Islet of Langerhans (tissue), 1 donor: ENCODE measurements at regions not wholly inside any gene's neighbourhood (a gene's known extent, or its start where the extent isn't known, plus 50 kb on each side); places are given as distances from the start of the nearest gene placed in this dataset.
"Not testable (repeated sequence)": the region's sequence is repeated elsewhere in the genome, so short reads cannot be mapped to it uniquely, and the experiment has no call there.

Experiments
- FAIRE-seq: peaks from one replicate; lab custom pipeline; 2011; peaks lifted over from hg19 to GRCh38; lab: Jason Lieb, UNC

GRCh38 chr12:131527736-131528135, 183.2 kb upstream of the SFSWAP start:
- FAIRE-seq, result no peak

GRCh38 chr12:131528144-131528543, 182.7 kb upstream of the SFSWAP start:
- no peak for FAIRE-seq

- FAIRE-seq, result no peak
Measured at GRCh38 chr12:131528667-131529066, 182.2 kb upstream of the SFSWAP start.

GRCh38 chr12:131529196-131530040, 181.5 kb upstream of the SFSWAP start:
- no peak for FAIRE-seq

DNA sequence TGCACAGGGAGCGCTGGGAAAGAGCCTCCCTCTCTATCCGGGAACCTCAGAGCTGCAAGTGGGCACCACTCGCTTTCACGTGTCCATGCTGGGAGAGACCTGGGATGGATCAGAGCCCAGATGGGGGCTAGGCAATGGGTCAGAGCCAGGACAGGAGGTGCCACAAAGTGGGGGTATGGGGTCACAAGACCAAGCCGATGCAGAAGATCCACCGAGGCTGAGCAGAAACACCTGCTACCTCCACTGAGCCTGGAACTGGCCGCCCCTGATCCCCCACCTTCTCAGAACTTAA, 180.9 kb upstream of the SFSWAP start:
- FAIRE-seq, result no peak

GRCh38 chr12:131530422-131530821, 180.5 kb upstream of the SFSWAP start:
- no peak for FAIRE-seq

GRCh38 chr12:131533139-131533538, 177.8 kb upstream of the SFSWAP start:
- no peak for FAIRE-seq

- no peak for FAIRE-seq
Measured at GRCh38 chr12:131535779-131536178, 175.1 kb upstream of the SFSWAP start.

- FAIRE-seq, result no peak
Measured at GRCh38 chr12:131536337-131536736, 174.6 kb upstream of the SFSWAP start.

DNA sequence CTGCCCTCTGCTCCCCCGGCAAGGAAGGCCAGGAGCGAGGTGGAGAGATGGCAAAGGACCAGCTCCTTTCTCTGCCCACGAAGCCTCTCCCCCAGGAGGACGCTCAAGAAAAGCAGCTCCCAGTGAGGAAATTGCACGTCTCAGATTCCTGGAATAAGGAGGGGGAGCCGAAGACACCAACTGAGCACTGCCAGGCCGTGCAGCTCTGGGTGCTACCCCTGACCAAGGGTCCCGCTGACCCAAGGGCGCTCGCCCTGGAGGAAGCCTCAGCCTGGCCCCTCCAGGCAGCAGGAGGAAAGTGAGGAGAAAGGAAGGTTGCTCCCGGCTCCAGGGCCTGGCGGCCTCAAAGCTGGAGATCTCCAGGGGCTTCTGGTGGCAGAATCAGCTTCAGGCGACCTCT, 174.1 kb upstream of the SFSWAP start:
- no peak for FAIRE-seq

GRCh38 chr12:131537267-131537958, 173.5 kb upstream of the SFSWAP start:
- no peak for FAIRE-seq

- no peak for FAIRE-seq
Measured at GRCh38 chr12:131539381-131539780, 171.5 kb upstream of the SFSWAP start.

DNA sequence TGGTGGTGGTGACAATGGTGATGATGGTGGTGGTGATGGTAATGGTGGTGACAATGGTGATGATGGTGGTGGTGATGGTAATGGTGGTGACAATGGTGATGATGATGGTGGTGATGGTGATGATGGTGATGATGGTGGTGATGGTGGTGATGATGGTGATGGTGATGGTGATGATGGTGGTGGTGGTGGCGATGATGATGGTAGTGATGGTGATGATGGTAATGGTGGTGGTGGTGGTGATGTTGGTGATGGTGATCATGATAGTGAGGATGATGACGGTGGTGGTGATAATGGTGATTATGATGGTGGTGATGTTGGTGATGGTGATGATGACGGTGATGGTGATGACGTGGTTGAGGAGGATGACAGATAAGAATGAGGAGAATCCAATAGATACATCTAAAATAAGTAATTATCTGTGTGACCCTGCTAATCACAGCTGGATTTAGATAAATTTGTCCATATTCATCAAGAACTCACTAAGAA, 170.7 kb upstream of the SFSWAP start:
- no peak for FAIRE-seq

- not testable (repeated sequence) for FAIRE-seq
Measured at GRCh38 chr12:131541512-131541911, 169.4 kb upstream of the SFSWAP start.

- no peak for FAIRE-seq
Measured at GRCh38 chr12:131542351-131542750, 168.5 kb upstream of the SFSWAP start.

DNA sequence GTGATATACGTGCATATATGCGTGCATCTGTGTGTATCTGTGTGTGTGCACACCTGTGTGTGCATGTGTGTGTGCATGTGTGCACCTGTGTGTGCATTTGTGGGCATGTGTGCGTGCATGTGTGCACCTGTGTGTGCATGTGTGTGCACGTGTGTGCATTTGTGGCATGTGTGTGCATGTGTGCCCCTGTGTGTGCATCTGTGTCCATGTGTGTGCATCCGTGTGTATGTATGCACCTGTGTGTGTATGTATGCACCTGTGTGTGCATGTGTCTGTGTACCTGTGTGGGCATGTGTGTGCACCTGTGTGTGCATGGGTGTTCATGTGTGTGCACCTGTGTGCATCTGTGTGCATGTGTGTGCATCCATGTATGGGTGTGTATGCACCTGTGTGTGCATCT, 167.8 kb upstream of the SFSWAP start:
- FAIRE-seq, result no peak

DNA sequence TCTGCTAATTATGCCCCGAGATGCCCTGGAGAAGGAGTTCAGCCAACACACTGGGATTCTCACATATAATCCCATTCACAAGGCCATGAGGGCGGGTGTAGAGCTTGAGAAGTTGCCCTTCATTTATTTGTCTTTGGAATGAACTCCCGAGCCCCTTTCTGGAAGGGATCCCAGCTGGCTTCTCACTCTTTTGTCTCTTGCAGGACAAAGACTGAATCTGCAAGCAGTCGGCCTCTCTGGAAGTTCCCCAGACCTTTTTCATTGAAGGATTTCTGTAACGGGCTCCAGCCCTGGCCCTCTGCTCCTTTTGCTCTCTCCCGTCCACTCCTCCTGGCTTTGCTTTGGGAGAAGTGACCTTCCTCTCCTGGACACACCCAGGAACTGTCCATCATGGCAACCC, 163.3 kb upstream of the SFSWAP start:
- FAIRE-seq, result no peak

DNA sequence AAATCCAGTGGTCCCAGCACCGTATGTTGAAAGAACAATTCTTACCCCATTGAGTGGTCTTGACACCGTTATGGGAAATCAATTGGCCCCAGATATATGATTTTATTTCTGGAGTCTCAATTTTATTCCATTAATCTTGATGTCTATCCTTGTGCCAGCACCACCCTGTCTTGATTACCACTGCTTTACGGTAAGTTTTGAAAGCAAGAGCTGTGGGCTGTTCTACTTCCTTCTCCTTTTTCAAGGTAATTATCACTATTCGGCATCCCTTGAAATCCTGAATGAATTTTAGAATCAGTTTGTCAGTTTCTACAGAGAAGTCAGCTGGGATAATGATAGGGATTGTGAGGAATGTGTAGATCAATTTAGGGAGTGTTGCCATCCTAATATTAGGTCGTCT, 160.8 kb upstream of the SFSWAP start:
- FAIRE-seq, result no peak

DNA sequence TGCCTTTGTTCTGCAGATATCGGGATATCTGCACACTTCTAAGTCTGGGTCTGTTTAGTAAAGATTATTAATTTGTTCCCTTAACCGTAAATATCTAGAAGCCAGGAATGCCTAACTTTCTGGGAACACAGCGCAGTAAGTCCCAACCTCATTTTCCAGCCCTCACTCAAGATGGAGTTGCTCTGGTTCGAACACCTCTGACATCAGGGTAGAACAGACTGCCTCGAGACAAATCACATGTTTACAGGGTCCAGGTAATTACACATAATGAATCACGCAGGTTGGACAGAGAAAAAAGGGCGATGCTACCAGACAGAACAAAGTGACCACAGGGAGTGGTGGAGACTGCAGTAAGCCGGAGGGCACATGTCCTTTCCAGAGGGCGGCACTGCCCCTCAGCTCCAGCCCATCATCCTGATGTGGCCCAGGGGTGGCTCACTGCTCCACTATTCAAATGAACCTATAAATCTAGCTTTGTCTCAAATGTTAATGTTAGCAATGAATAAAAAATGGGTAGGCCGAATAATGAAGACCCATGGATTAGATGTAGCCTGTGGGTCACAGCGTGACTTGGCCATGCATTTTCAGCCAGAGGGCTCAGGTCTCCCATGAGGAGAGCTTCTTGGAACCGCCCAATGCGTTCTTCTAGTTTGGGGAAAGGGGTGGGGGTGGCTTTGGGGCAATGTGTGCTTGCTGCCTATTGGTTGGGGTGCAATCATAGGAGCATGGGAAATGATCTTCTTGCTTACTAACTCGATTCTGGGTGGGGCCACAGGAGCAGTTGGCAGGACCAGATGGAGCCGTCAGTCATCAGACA, 159.0 kb upstream of the SFSWAP start:
- FAIRE-seq, result no peak

DNA sequence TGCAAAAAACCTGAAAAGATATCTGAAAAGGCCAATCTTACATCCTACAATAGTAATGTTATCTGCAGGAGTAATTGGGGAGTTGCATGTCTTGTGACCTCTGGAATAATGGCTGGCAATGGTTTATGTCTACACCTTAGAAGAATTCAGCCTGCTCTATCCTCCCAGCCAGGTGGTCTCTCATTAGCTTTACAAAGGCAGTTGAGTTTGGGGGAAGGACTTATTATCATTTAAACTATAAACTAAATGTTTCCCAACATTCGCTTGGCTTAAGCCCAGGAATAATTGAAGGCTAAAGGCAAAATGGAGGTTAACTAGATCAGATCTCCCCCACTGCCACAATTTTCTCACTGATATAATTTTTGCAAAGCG, 158.4 kb upstream of the SFSWAP start:
- FAIRE-seq, result no peak

DNA sequence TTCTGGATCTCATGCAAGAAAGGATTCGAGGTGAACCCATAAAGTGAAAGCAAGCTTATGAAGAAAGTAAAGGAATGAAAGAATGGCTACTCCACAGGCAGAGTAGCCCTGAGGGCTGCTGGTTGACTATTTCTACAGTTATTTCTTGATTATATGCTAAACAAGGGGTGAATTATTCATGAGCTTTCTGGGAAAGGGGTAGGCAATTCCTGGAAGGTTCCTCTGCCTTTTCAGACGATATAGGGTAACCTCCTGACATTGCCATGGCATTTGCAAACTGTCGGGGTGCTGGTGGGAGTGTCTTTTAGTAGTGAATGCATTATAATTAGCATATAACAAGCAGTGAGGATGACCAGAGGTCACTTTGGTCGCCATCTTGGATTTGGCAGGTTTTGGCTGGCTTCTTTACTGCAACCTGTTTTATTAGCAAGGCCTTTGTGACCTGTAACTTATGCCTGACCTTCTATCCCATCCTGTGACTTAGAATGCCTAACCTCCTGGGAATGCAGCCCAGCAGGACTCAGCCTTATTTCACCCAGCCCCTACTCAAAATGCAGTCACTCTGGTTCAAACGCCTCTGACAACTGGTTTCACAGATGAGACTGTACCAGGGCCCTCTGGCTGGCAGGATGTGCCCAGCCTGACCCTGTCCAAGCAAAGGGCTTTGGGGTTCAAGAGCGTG, 157.7 kb upstream of the SFSWAP start:
- FAIRE-seq, result no peak

GRCh38 chr12:131555197-131555846, 155.6 kb upstream of the SFSWAP start:
- no peak for FAIRE-seq
